Activated effector memory CD4-positive, alpha-beta T cell treated with anti-CD3 and anti-CD28 coated beads, Interleukin-2, amount 50 U/mL, for 16 hours (primary cell): ENCODE measurements at regions not wholly inside any gene's neighbourhood (a gene's known extent, or its start where the extent isn't known, plus 50 kb on each side); places are given as distances from the start of the nearest gene placed in this dataset.
"Not testable (repeated sequence)": the region's sequence is repeated elsewhere in the genome, so short reads cannot be mapped to it uniquely, and the experiment has no call there.

Experiments used
- DNase-seq: peaks from one replicate; pipeline ENCODE4 v3.0.0-alpha.2; 2020

- DNase-seq, result no peak
These were observed 575.2 kb downstream of the DACH1 start for GRCh38 chr13:71291842-71292146.

- peak; percentile 66 for DNase-seq
These were observed 575.8 kb downstream of the DACH1 start for GRCh38 chr13:71290963-71291841.

- not testable (repeated sequence) for DNase-seq
These were observed 577.0 kb downstream of the DACH1 start for GRCh38 chr13:71289980-71290379.

- no peak for DNase-seq
These were observed 581.3 kb downstream of the DACH1 start for GRCh38 chr13:71285700-71286099.

- DNase-seq, result no peak
These were observed 588.5 kb downstream of the DACH1 start for GRCh38 chr13:71278512-71278911.

GRCh38 chr13:71274923-71275608 lies 591.9 kb downstream of the DACH1 start:
- DNase-seq, result no peak

GRCh38 chr13:71261256-71261655 lies 605.7 kb downstream of the DACH1 start:
- no peak for DNase-seq

- no peak for DNase-seq
These were observed 606.8 kb downstream of the DACH1 start for GRCh38 chr13:71260246-71260645.

GRCh38 chr13:71255633-71256032 lies 611.4 kb downstream of the DACH1 start:
- DNase-seq, result no peak

- DNase-seq, result no peak
These were observed 612.6 kb downstream of the DACH1 start for GRCh38 chr13:71254384-71254783.

GRCh38 chr13:71252184-71252704 lies 614.8 kb downstream of the DACH1 start:
- no peak for DNase-seq

- DNase-seq, result no peak
These were observed 615.6 kb downstream of the DACH1 start for GRCh38 chr13:71251292-71251951.

GRCh38 chr13:71249011-71249410 lies 618.0 kb downstream of the DACH1 start:
- no peak for DNase-seq

GRCh38 chr13:71244161-71244560 lies 622.8 kb downstream of the DACH1 start:
- DNase-seq, result no peak

- no peak for DNase-seq
These were observed 624.8 kb downstream of the DACH1 start for GRCh38 chr13:71242201-71242600.

GRCh38 chr13:71240911-71241310 lies 626.1 kb downstream of the DACH1 start:
- no peak for DNase-seq

GRCh38 chr13:71237332-71237731 lies 629.7 kb downstream of the DACH1 start:
- DNase-seq, result no peak

GRCh38 chr13:71219698-71220415 lies 647.1 kb downstream of the DACH1 start:
- no peak for DNase-seq

GRCh38 chr13:71218960-71219359 lies 648.0 kb downstream of the DACH1 start:
- no peak for DNase-seq

- no peak for DNase-seq
These were observed 649.2 kb downstream of the DACH1 start for GRCh38 chr13:71217827-71218226.

GRCh38 chr13:71214821-71215220 lies 652.2 kb downstream of the DACH1 start:
- no peak for DNase-seq

- DNase-seq, result no peak
These were observed 652.6 kb downstream of the DACH1 start for GRCh38 chr13:71214357-71214756.

GRCh38 chr13:71213252-71213821 lies 653.7 kb downstream of the DACH1 start:
- DNase-seq, result no peak
